Hematopoietic multipotent progenitor cell treated with erythropoietin and hydrocortisone succinate and interleukin-3 and kit ligand, for 4 days (in vitro differentiated cells): ENCODE measurements at regions not wholly inside any gene's neighbourhood (a gene's known extent, or its start where the extent isn't known, plus 50 kb on each side); places are given as distances from the start of the nearest gene placed in this dataset.

Experiments used
- DNase-seq: peaks from one replicate; pipeline ENCODE4 v3.0.0-alpha.2; 2015

- no peak for DNase-seq
Measured at GRCh38 chr18:60809937-60810336, 437.4 kb upstream of the MC4R start.

- DNase-seq = no peak
Measured at GRCh38 chr18:60812921-60813320, 440.3 kb upstream of the MC4R start.

- no peak for DNase-seq
Measured at GRCh38 chr18:60826346-60826745, 453.8 kb upstream of the MC4R start.

- DNase-seq = no peak
Measured at GRCh38 chr18:60831971-60832370, 459.4 kb upstream of the MC4R start.

GRCh38 chr18:60838677-60839076, 466.1 kb upstream of the MC4R start:
- peak; percentile 10 for DNase-seq

GRCh38 chr18:60846396-60846795, 473.8 kb upstream of the MC4R start:
- no peak for DNase-seq

- DNase-seq = no peak
Measured at GRCh38 chr18:60847517-60847916, 474.9 kb upstream of the MC4R start.

- DNase-seq = no peak
Measured at GRCh38 chr18:60861575-60861974, 471.7 kb upstream of the CDH20 start.

- no peak for DNase-seq
Measured at GRCh38 chr18:60862988-60863387, 470.2 kb upstream of the CDH20 start.

GRCh38 chr18:60865801-60866200, 467.4 kb upstream of the CDH20 start:
- DNase-seq = no peak

- DNase-seq = no peak
Measured at GRCh38 chr18:60870261-60871153, 462.7 kb upstream of the CDH20 start.

- DNase-seq = no peak
Measured at GRCh38 chr18:60872434-60872833, 460.8 kb upstream of the CDH20 start.

GRCh38 chr18:60873708-60874107, 459.5 kb upstream of the CDH20 start:
- DNase-seq = no peak

- DNase-seq = no peak
Measured at GRCh38 chr18:60875957-60876507, 457.2 kb upstream of the CDH20 start.

GRCh38 chr18:60880184-60880583, 453.0 kb upstream of the CDH20 start:
- no peak for DNase-seq

- DNase-seq = no peak
Measured at GRCh38 chr18:60883587-60883986, 449.6 kb upstream of the CDH20 start.

GRCh38 chr18:60888071-60888624, 445.1 kb upstream of the CDH20 start:
- DNase-seq = no peak

GRCh38 chr18:60889442-60889841, 443.8 kb upstream of the CDH20 start:
- DNase-seq = no peak

- no peak for DNase-seq
Measured at GRCh38 chr18:60891936-60892335, 441.3 kb upstream of the CDH20 start.

- no peak for DNase-seq
Measured at GRCh38 chr18:60892441-60892840, 440.8 kb upstream of the CDH20 start.

GRCh38 chr18:60892855-60893254, 440.4 kb upstream of the CDH20 start:
- peak; percentile 2 for DNase-seq

GRCh38 chr18:60893355-60894097, 439.7 kb upstream of the CDH20 start:
- DNase-seq = no peak

- DNase-seq = no peak
Measured at GRCh38 chr18:60894254-60894945, 438.8 kb upstream of the CDH20 start.
